ENCODE measurements at regions not wholly inside any gene's neighbourhood (a gene's known extent, or its start where the extent isn't known, plus 50 kb on each side); places are given as distances from the start of the nearest gene placed in this dataset.

DNA sequence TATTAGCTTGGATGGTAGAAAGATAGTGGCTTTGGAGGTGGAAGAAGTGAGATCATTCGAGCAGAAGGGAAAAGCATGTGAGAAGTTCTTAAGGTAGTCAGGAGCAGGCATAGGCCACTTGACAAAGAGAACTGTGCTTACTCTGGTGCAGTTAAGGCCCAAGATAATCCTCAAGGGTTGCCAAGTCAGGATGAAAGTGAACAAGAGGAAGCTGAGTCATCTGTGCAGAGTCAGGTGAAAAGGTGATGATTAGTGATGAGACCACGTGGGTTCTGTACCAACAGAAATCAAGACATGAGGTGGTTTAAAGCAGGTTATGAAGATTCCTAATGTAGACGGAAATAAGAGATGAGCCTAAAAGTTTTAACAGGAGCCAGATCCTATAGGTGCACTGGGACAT, 369.8 kb downstream of the DTHD1 start:
- Histone ChIP-seq H3F3A (ENCODE audit: control insufficient read depth, insufficient read depth) (no peaks in the 10 kb centered on the region), H3K9me3 (ENCODE audit: control insufficient read depth, insufficient read depth, low read length) (no peaks in the 10 kb centered on the region), H3K27me3 (ENCODE audit: control insufficient read depth, low read length) (no peaks in the 10 kb centered on the region), H4K20me1 (ENCODE audit: control insufficient read depth, insufficient read depth, low read depth, low read length) (no peaks in the 10 kb centered on the region), H3K4me1 (ENCODE audit: control insufficient read depth, low read length) (no peaks in the 10 kb centered on the region), H3K4me2 (ENCODE audit: low read length) (no peak overlapping the region), H3K27ac (ENCODE audit: low read depth, low read length) (no peak overlapping the region), H3K9me2 (replicated peaks; ENCODE audit: control insufficient read depth, low read length) (no peaks in the 10 kb centered on the region), H3K36me3 (ENCODE audit: control insufficient read depth, low read length) (no peaks in the 10 kb centered on the region), H3K4me3 (ENCODE audit: low read length) (no peak overlapping the region), H3K79me2 (ENCODE audit: control insufficient read depth, low read length) (no peaks in the 10 kb centered on the region)
- TF ChIP-seq, protein P1, sequence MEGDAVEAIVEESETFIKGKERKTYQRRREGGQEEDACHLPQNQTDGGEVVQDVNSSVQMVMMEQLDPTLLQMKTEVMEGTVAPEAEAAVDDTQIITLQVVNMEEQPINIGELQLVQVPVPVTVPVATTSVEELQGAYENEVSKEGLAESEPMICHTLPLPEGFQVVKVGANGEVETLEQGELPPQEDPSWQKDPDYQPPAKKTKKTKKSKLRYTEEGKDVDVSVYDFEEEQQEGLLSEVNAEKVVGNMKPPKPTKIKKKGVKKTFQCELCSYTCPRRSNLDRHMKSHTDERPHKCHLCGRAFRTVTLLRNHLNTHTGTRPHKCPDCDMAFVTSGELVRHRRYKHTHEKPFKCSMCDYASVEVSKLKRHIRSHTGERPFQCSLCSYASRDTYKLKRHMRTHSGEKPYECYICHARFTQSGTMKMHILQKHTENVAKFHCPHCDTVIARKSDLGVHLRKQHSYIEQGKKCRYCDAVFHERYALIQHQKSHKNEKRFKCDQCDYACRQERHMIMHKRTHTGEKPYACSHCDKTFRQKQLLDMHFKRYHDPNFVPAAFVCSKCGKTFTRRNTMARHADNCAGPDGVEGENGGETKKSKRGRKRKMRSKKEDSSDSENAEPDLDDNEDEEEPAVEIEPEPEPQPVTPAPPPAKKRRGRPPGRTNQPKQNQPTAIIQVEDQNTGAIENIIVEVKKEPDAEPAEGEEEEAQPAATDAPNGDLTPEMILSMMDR (IDR thresholded peaks at IDR 0.05; ENCODE audit: low read depth, low read length, poor library complexity, severe bottlenecking), result no peak
- no peak for TF ChIP-seq EZH2phosphoT487 (IDR thresholded peaks at IDR 0.05; ENCODE audit: borderline replicate concordance, low read length)

DNA sequence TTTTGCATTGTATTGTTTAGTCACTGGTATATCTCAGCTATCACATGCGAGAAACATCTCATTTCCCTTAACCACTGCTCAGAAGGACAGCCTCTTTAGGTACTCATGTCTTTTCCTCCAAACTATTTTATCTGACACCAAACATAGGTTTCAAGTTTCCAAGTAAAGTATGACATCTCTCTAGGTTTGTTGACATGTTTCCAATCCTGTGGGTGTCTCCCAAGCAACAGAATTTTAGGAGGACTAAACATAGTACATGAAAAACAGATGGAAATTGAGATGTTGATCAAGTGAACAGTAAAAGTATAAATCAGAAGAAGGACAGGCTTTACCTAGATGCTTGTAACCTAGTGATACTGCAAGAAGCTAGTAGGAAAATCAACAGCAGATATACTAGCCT, 371.4 kb downstream of the DTHD1 start:
- H3K4me3 ChIP-seq (ENCODE audit: low read length), result no peak overlapping the region
- H3K36me3 ChIP-seq (ENCODE audit: control insufficient read depth, low read length), result no peaks in the 10 kb centered on the region
- no peak overlapping the region for H3K4me2 ChIP-seq (ENCODE audit: low read length)
- H3K79me2 ChIP-seq (ENCODE audit: control insufficient read depth, low read length), result no peaks in the 10 kb centered on the region
- TF ChIP-seq, protein P1 (IDR thresholded peaks at IDR 0.05; ENCODE audit: low read depth, low read length, poor library complexity, severe bottlenecking), result no peak
- TF ChIP-seq EZH2phosphoT487 (IDR thresholded peaks at IDR 0.05; ENCODE audit: borderline replicate concordance, low read length), result no peak
- no peaks in the 10 kb centered on the region for H3K4me1 ChIP-seq (ENCODE audit: control insufficient read depth, low read length)
- no peaks in the 10 kb centered on the region for H3K9me2 ChIP-seq (replicated peaks; ENCODE audit: control insufficient read depth, low read length)
- H3F3A ChIP-seq (ENCODE audit: control insufficient read depth, insufficient read depth), result no peaks in the 10 kb centered on the region
- H3K9me3 ChIP-seq (ENCODE audit: control insufficient read depth, insufficient read depth, low read length), result no peaks in the 10 kb centered on the region
- no peaks in the 10 kb centered on the region for H3K27me3 ChIP-seq (ENCODE audit: control insufficient read depth, low read length)
- no peaks in the 10 kb centered on the region for H4K20me1 ChIP-seq (ENCODE audit: control insufficient read depth, insufficient read depth, low read depth, low read length)
- no peak overlapping the region for H3K27ac ChIP-seq (ENCODE audit: low read depth, low read length)

DNA sequence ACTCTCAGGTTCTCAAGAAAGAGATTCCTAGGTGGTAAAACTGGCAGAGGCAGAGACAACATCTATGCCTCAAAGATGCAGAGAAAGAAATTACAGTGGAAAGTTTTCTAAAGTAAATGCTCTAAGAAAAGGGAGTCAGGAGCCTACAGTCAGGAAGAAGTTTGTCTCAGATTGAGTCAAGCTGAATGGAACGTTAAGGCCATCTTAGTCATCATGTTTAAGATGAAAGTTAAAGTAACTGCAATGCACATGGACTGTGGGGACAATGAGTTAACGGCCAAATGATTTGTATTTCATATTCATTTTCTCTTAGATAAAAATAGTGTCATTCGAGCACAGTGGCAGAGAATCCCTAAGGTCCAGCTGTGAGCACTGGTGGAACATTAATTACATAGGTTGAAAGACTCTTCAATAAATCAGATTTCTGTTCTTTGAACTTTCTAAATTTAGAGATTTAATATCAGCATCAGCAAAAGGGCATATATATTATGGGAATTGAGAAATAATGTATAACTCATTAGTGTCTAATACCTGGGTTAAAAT, 384.6 kb downstream of the DTHD1 start:
- H3K4me2 ChIP-seq (ENCODE audit: low read length), result no peak overlapping the region
- no peaks in the 10 kb centered on the region for H3K9me2 ChIP-seq (replicated peaks; ENCODE audit: control insufficient read depth, low read length)
- TF ChIP-seq, protein P1 (IDR thresholded peaks at IDR 0.05; ENCODE audit: low read depth, low read length, poor library complexity, severe bottlenecking), result no peak
- no peak for TF ChIP-seq EZH2phosphoT487 (IDR thresholded peaks at IDR 0.05; ENCODE audit: borderline replicate concordance, low read length)
- H3K36me3 ChIP-seq (ENCODE audit: control insufficient read depth, low read length), result no peaks in the 10 kb centered on the region
- no peaks in the 10 kb centered on the region for H3K79me2 ChIP-seq (ENCODE audit: control insufficient read depth, low read length)
- H3F3A ChIP-seq (ENCODE audit: control insufficient read depth, insufficient read depth), result no peaks in the 10 kb centered on the region
- no peaks in the 10 kb centered on the region for H3K27me3 ChIP-seq (ENCODE audit: control insufficient read depth, low read length)
- no peaks in the 10 kb centered on the region for H4K20me1 ChIP-seq (ENCODE audit: control insufficient read depth, insufficient read depth, low read depth, low read length)
- H3K4me3 ChIP-seq (ENCODE audit: low read length), result no peak overlapping the region
- H3K4me1 ChIP-seq (ENCODE audit: control insufficient read depth, low read length), result no peaks in the 10 kb centered on the region
- H3K9me3 ChIP-seq (ENCODE audit: control insufficient read depth, insufficient read depth, low read length), result no peaks in the 10 kb centered on the region
- no peak overlapping the region for H3K27ac ChIP-seq (ENCODE audit: low read depth, low read length)
